NB4 (cell line): ENCODE measurements at regions not wholly inside any gene's neighbourhood (a gene's known extent, or its start where the extent isn't known, plus 50 kb on each side); places are given as distances from the start of the nearest gene placed in this dataset.

Experiments
- CTCF ChIP-seq: IDR thresholded peaks from one replicate; pipeline ENCODE4 v1.5.1; 2012; ENCODE audit warnings: low read depth, low read length
- MYC ChIP-seq: IDR thresholded peaks from 2 replicates; pipeline ENCODE4 v1.6.1; 2011; ENCODE audit warnings: low read depth, low read length
- POLR2A ChIP-seq: IDR thresholded peaks from 2 replicates; pipeline ENCODE4 v1.6.1; 2011; ENCODE audit warnings: mild to moderate bottlenecking; ENCODE audit not compliant: insufficient read length; ENCODE audit errors: extremely low read depth
- TF ChIP-seq, protein P1 (sequence below): IDR thresholded peaks from 2 replicates; pipeline ENCODE4 v1.6.1; 2011; ENCODE audit warnings: low read depth, low read length

- TF ChIP-seq CTCF, result no peak
- TF ChIP-seq, protein P1, sequence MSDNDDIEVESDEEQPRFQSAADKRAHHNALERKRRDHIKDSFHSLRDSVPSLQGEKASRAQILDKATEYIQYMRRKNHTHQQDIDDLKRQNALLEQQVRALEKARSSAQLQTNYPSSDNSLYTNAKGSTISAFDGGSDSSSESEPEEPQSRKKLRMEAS, result no peak
- TF ChIP-seq POLR2A, result no peak
- TF ChIP-seq MYC, result no peak
Measured at GRCh38 chr3:6471744-6472143, 389.2 kb upstream of the GRM7 start.
